Endodermal cell (in vitro differentiated cells): ENCODE measurements at regions not wholly inside any gene's neighbourhood (a gene's known extent, or its start where the extent isn't known, plus 50 kb on each side); places are given as distances from the start of the nearest gene placed in this dataset.

Source experiments
- DNase-seq: peaks from one replicate; pipeline ENCODE4 v3.0.0-alpha.2; 2017
- H3K27ac ChIP-seq: 2 replicates; pipeline ENCODE4 v1.5.1; 2013; ENCODE audit warnings: mild to moderate bottlenecking, low read depth, low read length, moderate library complexity
- H3K27me3 ChIP-seq: 2 replicates; pipeline ENCODE4 v1.6.1; 2013; ENCODE audit warnings: mild to moderate bottlenecking, low read length, moderate library complexity; ENCODE audit not compliant: insufficient read depth, control insufficient read depth, poor library complexity, severe bottlenecking
- H3K36me3 ChIP-seq: 2 replicates; pipeline ENCODE4 v1.7.0; 2013; ENCODE audit warnings: mild to moderate bottlenecking, low read length, moderate library complexity; ENCODE audit not compliant: control insufficient read depth, insufficient read depth
- H3K4me1 ChIP-seq: one replicate; pipeline ENCODE4 v1.7.0; 2013; ENCODE audit warnings: low read length; ENCODE audit not compliant: control insufficient read depth, insufficient read depth
- H3K4me3 ChIP-seq: 2 replicates; pipeline ENCODE4 v1.5.1; 2013; ENCODE audit warnings: mild to moderate bottlenecking, low read length, moderate library complexity
- H3K9ac ChIP-seq: 2 replicates; pipeline ENCODE4 v1.6.1; 2013; ENCODE audit warnings: mild to moderate bottlenecking, low read length, moderate library complexity; ENCODE audit not compliant: poor library complexity, severe bottlenecking; ENCODE audit errors: extremely low read depth
- H3K9me3 ChIP-seq: 2 replicates; pipeline ENCODE4 v1.6.1; 2013; ENCODE audit warnings: mild to moderate bottlenecking, low read length, moderate library complexity; ENCODE audit not compliant: control insufficient read depth
- H3K27ac Mint-ChIP-seq: 2 replicates; pipeline ENCODE4 v1.8.0; 2020; ENCODE audit warnings: mixed read lengths
- H3K27me3 Mint-ChIP-seq: 2 replicates; pipeline ENCODE4 v1.8.0; 2021; ENCODE audit warnings: mild to moderate bottlenecking, mixed read lengths; ENCODE audit not compliant: insufficient read depth
- H3K36me3 Mint-ChIP-seq: 2 replicates; pipeline ENCODE4 v1.8.0; 2020; ENCODE audit warnings: low read depth, mixed read lengths
- H3K4me1 Mint-ChIP-seq: 2 replicates; pipeline ENCODE4 v1.8.0; 2020; ENCODE audit warnings: mixed read lengths
- H3K4me3 Mint-ChIP-seq: 2 replicates; pipeline ENCODE4 v1.8.0; 2020; ENCODE audit warnings: mild to moderate bottlenecking, moderate library complexity, mixed read lengths
- H3K9me3 Mint-ChIP-seq: 2 replicates; pipeline ENCODE4 v1.8.0; 2020; ENCODE audit warnings: mild to moderate bottlenecking, mixed read lengths
- WGBS, 2 experiments: methylation state at CpG; one replicate each; pipeline versions ENCODE4 v1.1.5 to v1.1.7; 2013; ENCODE audit warnings: missing lambda C conversion rate in 2 of 2, mixed read lengths in 1 of 2; ENCODE audit not compliant: insufficient coverage in 1 of 2, insufficient read length in 1 of 2; 5-methylcytosine and 5-hydroxymethylcytosine counted together
- TF ChIP-seq, protein P1 (sequence below): fragments of 200-600 bp; sonication (generic); conservative IDR thresholded peaks from 2 replicates; pipeline ENCODE4 v1.5.0; 2021; ENCODE audit warnings: antibody characterized with exemption, mild to moderate bottlenecking

DNA sequence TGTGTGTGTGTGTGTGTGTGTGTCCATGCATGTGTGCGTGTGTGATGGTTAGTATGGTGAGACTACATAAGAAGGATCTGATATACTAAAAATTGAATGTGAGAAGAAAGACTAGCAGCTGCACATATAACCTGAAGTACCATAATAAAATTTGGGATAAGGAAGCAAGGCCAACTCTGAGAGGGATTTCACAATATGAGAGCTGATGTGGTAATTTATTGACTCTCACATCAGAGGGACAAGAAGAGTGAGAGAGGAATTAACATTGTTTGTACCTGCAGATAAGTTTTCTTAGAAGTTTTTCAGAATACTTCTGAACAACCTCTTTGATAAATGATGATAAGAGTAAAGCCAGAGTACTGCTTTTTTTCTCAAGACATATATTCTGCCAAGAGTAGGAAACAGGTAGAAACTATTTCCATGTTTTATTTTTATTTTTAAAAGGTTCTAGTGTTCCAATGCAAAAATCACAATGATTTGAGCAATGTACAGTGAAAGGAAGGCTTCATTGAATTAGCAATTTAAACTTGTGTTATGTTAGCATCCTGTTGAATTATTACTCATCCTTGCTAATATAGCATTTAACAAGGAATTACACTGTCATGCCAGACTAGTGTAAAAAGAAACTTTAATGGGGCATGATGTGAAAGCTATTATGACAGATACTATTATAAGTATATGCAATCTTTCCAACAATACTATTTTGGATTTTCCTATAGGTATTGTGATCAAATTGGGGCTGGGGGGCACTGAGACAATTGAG is 415.5 kb upstream of the ARPP21 start:
- H3K27ac ChIP-seq = no peak overlapping the region
- no peak overlapping the region for H3K4me3 Mint-ChIP-seq
- no peaks in the 10 kb centered on the region for H3K36me3 Mint-ChIP-seq
- no peaks in the 10 kb centered on the region for H3K27me3 ChIP-seq
- no peak overlapping the region for H3K9ac ChIP-seq
- H3K36me3 ChIP-seq = no peaks in the 10 kb centered on the region
- no peak for DNase-seq
- TF ChIP-seq, protein P1, sequence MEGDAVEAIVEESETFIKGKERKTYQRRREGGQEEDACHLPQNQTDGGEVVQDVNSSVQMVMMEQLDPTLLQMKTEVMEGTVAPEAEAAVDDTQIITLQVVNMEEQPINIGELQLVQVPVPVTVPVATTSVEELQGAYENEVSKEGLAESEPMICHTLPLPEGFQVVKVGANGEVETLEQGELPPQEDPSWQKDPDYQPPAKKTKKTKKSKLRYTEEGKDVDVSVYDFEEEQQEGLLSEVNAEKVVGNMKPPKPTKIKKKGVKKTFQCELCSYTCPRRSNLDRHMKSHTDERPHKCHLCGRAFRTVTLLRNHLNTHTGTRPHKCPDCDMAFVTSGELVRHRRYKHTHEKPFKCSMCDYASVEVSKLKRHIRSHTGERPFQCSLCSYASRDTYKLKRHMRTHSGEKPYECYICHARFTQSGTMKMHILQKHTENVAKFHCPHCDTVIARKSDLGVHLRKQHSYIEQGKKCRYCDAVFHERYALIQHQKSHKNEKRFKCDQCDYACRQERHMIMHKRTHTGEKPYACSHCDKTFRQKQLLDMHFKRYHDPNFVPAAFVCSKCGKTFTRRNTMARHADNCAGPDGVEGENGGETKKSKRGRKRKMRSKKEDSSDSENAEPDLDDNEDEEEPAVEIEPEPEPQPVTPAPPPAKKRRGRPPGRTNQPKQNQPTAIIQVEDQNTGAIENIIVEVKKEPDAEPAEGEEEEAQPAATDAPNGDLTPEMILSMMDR = no peak
- no peak overlapping the region for H3K4me3 ChIP-seq
- no peaks in the 10 kb centered on the region for H3K4me1 ChIP-seq
- H3K27ac Mint-ChIP-seq = no peak overlapping the region
- H3K9me3 ChIP-seq = peaks cover 3% of the 10 kb centered on the region
- no peaks in the 10 kb centered on the region for H3K4me1 Mint-ChIP-seq
- H3K9me3 Mint-ChIP-seq = peaks cover 16% of the 10 kb centered on the region
- 92% methylated on average over 1 of the region's 1 CpG; no CpG with 5 or more reads in 1 of the 2 experiments for WGBS, 2 experiments
- no peaks in the 10 kb centered on the region for H3K27me3 Mint-ChIP-seq

DNA sequence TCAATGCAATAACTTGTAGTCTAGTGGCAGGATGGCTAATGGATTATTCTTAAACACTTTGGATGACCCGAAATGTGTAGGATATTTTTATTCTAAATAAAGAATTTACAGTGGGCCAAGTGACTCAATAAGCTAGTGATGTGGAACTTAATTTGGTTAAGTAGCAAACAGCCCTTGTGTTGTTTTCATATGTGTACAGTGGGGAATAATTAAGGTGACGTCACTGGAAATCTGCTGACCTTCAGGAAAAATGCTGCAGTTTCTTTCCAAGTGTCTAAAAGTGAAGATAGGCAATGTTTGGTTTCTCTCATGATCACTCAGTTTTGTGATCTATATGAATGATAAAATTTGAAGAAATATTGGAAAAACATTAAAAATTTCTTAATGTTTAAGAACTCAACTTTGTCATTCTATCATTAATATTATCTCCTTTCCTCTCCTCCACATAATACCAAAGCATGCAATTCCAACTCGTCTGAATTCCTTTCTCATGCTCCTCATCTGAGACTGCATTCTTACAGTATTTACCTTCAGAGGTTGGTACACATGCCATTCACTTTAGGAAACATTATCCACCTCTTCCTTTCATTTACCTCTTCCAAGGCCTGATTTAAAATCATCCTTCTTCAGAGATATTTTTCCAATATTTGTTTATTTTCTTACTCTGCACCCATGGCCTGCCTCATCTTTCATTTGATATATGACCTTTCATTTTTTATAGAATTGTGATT is 414.6 kb upstream of the ARPP21 start:
- Histone ChIP-seq H3K4me3 (no peak overlapping the region), H3K9ac (no peak overlapping the region), H3K27ac (no peak overlapping the region), H3K27me3 (no peaks in the 10 kb centered on the region), H3K9me3 (peaks cover 3% of the 10 kb centered on the region), H3K4me1 (no peaks in the 10 kb centered on the region), H3K36me3 (no peaks in the 10 kb centered on the region)
- TF ChIP-seq, protein P1 = no peak
- Mint-ChIP-seq H3K27ac (no peak overlapping the region), H3K4me1 (no peaks in the 10 kb centered on the region), H3K9me3 (peaks cover 17% of the 10 kb centered on the region), H3K4me3 (no peak overlapping the region), H3K36me3 (no peaks in the 10 kb centered on the region), H3K27me3 (no peaks in the 10 kb centered on the region)
- DNase-seq = no peak
- 88 to 97% methylated on average over 2 of the region's 3 CpGs for WGBS, 2 experiments

DNA sequence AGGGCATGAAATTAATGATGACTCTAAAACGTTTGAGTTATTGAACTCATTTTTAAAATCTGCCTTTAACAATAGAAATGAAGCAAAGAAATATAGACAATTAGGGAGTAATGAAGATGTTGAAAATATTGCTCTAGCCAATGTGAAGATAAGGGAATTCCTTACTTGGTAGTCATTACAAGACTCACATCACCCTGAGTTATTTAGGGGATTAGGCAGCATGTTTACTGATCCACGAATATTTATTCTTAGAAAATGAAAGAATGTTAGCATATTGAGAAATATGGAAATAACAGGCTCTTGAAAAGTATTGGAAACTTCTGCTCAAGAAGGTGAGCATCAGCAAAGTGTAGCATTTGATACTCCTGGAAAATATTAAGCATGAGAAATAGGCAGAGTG is 398.1 kb upstream of the ARPP21 start:
- Histone ChIP-seq H3K4me1 (no peaks in the 10 kb centered on the region), H3K4me3 (no peak overlapping the region), H3K36me3 (no peaks in the 10 kb centered on the region), H3K27me3 (no peaks in the 10 kb centered on the region), H3K9me3 (no peaks in the 10 kb centered on the region), H3K27ac (no peak overlapping the region), H3K9ac (no peak overlapping the region)
- Mint-ChIP-seq H3K36me3 (no peaks in the 10 kb centered on the region), H3K4me1 (no peaks in the 10 kb centered on the region), H3K4me3 (no peak overlapping the region), H3K27me3 (no peaks in the 10 kb centered on the region), H3K27ac (no peak overlapping the region), H3K9me3 (no peaks in the 10 kb centered on the region)
- WGBS, 2 experiments = 59 to 60% methylated on average over 1 to 2 of the region's 2 CpGs
- TF ChIP-seq, protein P1 = no peak
- DNase-seq = no peak
